ENCODE measurements at regions not wholly inside any gene's neighbourhood (a gene's known extent, or its start where the extent isn't known, plus 50 kb on each side); places are given as distances from the start of the nearest gene placed in this dataset.

- no peak for TF ChIP-seq POLR2A (IDR thresholded peaks at IDR 0.05)
- TF ChIP-seq, protein P1, sequence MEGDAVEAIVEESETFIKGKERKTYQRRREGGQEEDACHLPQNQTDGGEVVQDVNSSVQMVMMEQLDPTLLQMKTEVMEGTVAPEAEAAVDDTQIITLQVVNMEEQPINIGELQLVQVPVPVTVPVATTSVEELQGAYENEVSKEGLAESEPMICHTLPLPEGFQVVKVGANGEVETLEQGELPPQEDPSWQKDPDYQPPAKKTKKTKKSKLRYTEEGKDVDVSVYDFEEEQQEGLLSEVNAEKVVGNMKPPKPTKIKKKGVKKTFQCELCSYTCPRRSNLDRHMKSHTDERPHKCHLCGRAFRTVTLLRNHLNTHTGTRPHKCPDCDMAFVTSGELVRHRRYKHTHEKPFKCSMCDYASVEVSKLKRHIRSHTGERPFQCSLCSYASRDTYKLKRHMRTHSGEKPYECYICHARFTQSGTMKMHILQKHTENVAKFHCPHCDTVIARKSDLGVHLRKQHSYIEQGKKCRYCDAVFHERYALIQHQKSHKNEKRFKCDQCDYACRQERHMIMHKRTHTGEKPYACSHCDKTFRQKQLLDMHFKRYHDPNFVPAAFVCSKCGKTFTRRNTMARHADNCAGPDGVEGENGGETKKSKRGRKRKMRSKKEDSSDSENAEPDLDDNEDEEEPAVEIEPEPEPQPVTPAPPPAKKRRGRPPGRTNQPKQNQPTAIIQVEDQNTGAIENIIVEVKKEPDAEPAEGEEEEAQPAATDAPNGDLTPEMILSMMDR (IDR thresholded peaks at IDR 0.05): no peak
Measured at GRCh38 chr16:61005952-61006351, 1030.3 kb downstream of the CDH8 start.
